H9 (cell line): ENCODE measurements at regions not wholly inside any gene's neighbourhood (a gene's known extent, or its start where the extent isn't known, plus 50 kb on each side); places are given as distances from the start of the nearest gene placed in this dataset.

Experiments
- DNase-seq: peaks from one replicate; pipeline ENCODE4 v3.0.0-alpha.2; 2017
- H2AFZ ChIP-seq: one replicate; pipeline ENCODE4 v1.6.1; 2013; ENCODE audit warnings: mild to moderate bottlenecking, low read length, control low read depth, moderate library complexity
- H2AK5ac ChIP-seq: 2 replicates; pipeline ENCODE4 v1.6.1; 2013; ENCODE audit warnings: low read length, control low read depth, mixed read lengths; ENCODE audit not compliant: insufficient read length
- H2BK120ac ChIP-seq: one replicate; pipeline ENCODE4 v1.6.1; 2013; ENCODE audit warnings: low read depth, mild to moderate bottlenecking, low read length, control low read depth, inconsistent platforms; ENCODE audit not compliant: poor library complexity, severe bottlenecking
- H2BK12ac ChIP-seq: 2 replicates; pipeline ENCODE4 v1.6.1; 2013; ENCODE audit warnings: low read length, control low read depth, mixed read lengths, low read depth; ENCODE audit not compliant: insufficient read length
- H2BK15ac ChIP-seq: 2 replicates; pipeline ENCODE4 v1.6.1; 2013; ENCODE audit warnings: low read depth, low read length, control low read depth
- H2BK20ac ChIP-seq: one replicate; pipeline ENCODE4 v1.6.1; 2013; ENCODE audit warnings: low read depth, mild to moderate bottlenecking, low read length, control low read depth, inconsistent platforms; ENCODE audit not compliant: poor library complexity, severe bottlenecking
- H2BK5ac ChIP-seq: 2 replicates; pipeline ENCODE4 v1.6.1; 2013; ENCODE audit warnings: low read length, control low read depth, mixed read lengths; ENCODE audit not compliant: insufficient read length
- H3K14ac ChIP-seq: 2 replicates; pipeline ENCODE4 v1.6.1; 2013; ENCODE audit warnings: low read length, control low read depth; ENCODE audit not compliant: insufficient read depth
- H3K18ac ChIP-seq: 2 replicates; pipeline ENCODE4 v1.6.1; 2013; ENCODE audit warnings: low read depth, mild to moderate bottlenecking, mixed read lengths, low read length, control low read depth; ENCODE audit not compliant: insufficient read length
- H3K23ac ChIP-seq: 2 replicates; pipeline ENCODE4 v1.6.1; 2013; ENCODE audit warnings: low read length, control low read depth, mixed read lengths, low read depth; ENCODE audit not compliant: insufficient read length
- H3K23me2 ChIP-seq: 2 replicates; pipeline ENCODE4 v1.6.1; 2013; ENCODE audit warnings: low read depth, mild to moderate bottlenecking, mixed read lengths, low read length, control low read depth; ENCODE audit not compliant: insufficient read length, poor library complexity, severe bottlenecking
- H3K27ac ChIP-seq: 2 replicates; pipeline ENCODE4 v1.5.1; 2013; ENCODE audit warnings: low read length, control low read depth, mixed read lengths, low read depth; ENCODE audit not compliant: insufficient read length
- H3K27me3 ChIP-seq: 2 replicates; pipeline ENCODE4 v1.6.1; 2013; ENCODE audit warnings: low read length, control low read depth, inconsistent platforms; ENCODE audit not compliant: insufficient read depth
- H3K4ac ChIP-seq: 2 replicates; pipeline ENCODE4 v1.6.1; 2013; ENCODE audit warnings: low read depth, mild to moderate bottlenecking, control low read depth, inconsistent platforms, low read length, moderate library complexity
- H3K4me1 ChIP-seq: 2 replicates; pipeline ENCODE4 v1.6.1; 2013; ENCODE audit warnings: low read length, control low read depth, inconsistent platforms; ENCODE audit not compliant: insufficient read depth
- H3K4me2 ChIP-seq: 2 replicates; pipeline ENCODE4 v1.6.1; 2013; ENCODE audit warnings: low read length, control low read depth, mixed read lengths; ENCODE audit not compliant: insufficient read length, insufficient read depth
- H3K56ac ChIP-seq: 2 replicates; pipeline ENCODE4 v1.6.1; 2013; ENCODE audit warnings: low read depth, mild to moderate bottlenecking, mixed read lengths, low read length, control low read depth; ENCODE audit not compliant: insufficient read length
- H3K79me1 ChIP-seq: 2 replicates; pipeline ENCODE4 v1.6.1; 2013; ENCODE audit warnings: low read depth, mild to moderate bottlenecking, moderate library complexity, low read length, control low read depth, inconsistent platforms; ENCODE audit not compliant: insufficient read depth, poor library complexity, severe bottlenecking
- H3K79me2 ChIP-seq: 2 replicates; pipeline ENCODE4 v1.6.1; 2013; ENCODE audit warnings: low read length, control low read depth, inconsistent platforms; ENCODE audit not compliant: insufficient read depth
- H3K9ac ChIP-seq: 2 replicates; pipeline ENCODE4 v1.6.1; 2013; ENCODE audit warnings: low read length, control low read depth, mixed read lengths; ENCODE audit not compliant: insufficient read length; ENCODE audit errors: extremely low read depth
- H3K9me3 ChIP-seq: one replicate; pipeline ENCODE4 v1.6.1; 2013; ENCODE audit warnings: low read depth, low read length, inconsistent platforms; ENCODE audit not compliant: control insufficient read depth
- H3T11ph ChIP-seq: one replicate; pipeline ENCODE4 v1.6.1; 2013; ENCODE audit warnings: mild to moderate bottlenecking, low read length, control low read depth, inconsistent platforms
- H4K20me1 ChIP-seq: one replicate; pipeline ENCODE4 v1.6.1; 2013; ENCODE audit not compliant: control insufficient read depth, insufficient read length, insufficient read depth
- H4K5ac ChIP-seq: 2 replicates; pipeline ENCODE4 v1.6.1; 2013; ENCODE audit warnings: low read depth, mild to moderate bottlenecking, mixed read lengths, low read length, control low read depth; ENCODE audit not compliant: insufficient read length
- H4K8ac ChIP-seq: replicated peaks from 2 replicates; pipeline ENCODE4 v1.6.1; 2013; ENCODE audit warnings: low read length, control low read depth, mixed read lengths, low read depth; ENCODE audit not compliant: insufficient read length
- H4K91ac ChIP-seq: 2 replicates; pipeline ENCODE4 v1.6.1; 2013; ENCODE audit warnings: low read depth, mild to moderate bottlenecking, moderate library complexity, mixed read lengths, low read length, control low read depth; ENCODE audit not compliant: insufficient read length
- H3K27ac Mint-ChIP-seq, 3 experiments: 2 replicates in 2 of 3; 3 replicates in 1 of 3; pipeline ENCODE4 v1.8.0; 2020 to 2021; ENCODE audit warnings: mixed read lengths in 3 of 3, mild to moderate bottlenecking in 1 of 3, moderate library complexity in 1 of 3
- H3K27me3 Mint-ChIP-seq: 2 replicates; pipeline ENCODE4 v1.8.0; 2021; ENCODE audit warnings: low read depth, mild to moderate bottlenecking, moderate library complexity, mixed read lengths
- H3K36me3 Mint-ChIP-seq, 3 experiments: 2 replicates in 2 of 3; 3 replicates in 1 of 3; pipeline ENCODE4 v1.8.0; 2020 to 2021; ENCODE audit warnings: low read depth in 3 of 3, mixed read lengths in 3 of 3; ENCODE audit not compliant: insufficient read depth in 1 of 3
- H3K4me1 Mint-ChIP-seq, 2 experiments: 2 replicates each; pipeline ENCODE4 v1.8.0; 2020; ENCODE audit warnings: mixed read lengths in 2 of 2
- H3K4me3 Mint-ChIP-seq, 2 experiments: 2 replicates in 1 of 2; 3 replicates in 1 of 2; pipeline ENCODE4 v1.8.0; 2020 to 2021; ENCODE audit warnings: mild to moderate bottlenecking in 2 of 2, mixed read lengths in 2 of 2, moderate library complexity in 1 of 2
- H3K9me3 Mint-ChIP-seq, 2 experiments: 2 replicates in 1 of 2; 3 replicates in 1 of 2; pipeline ENCODE4 v1.8.0; 2020; ENCODE audit warnings: mild to moderate bottlenecking in 2 of 2, mixed read lengths in 2 of 2, moderate library complexity in 1 of 2
- WGBS: extraction: QIAGEN DNeasy Blood & Tissue Kit; methylation state at CpG from one replicate; pipeline ENCODE4 v1.1.7; 2013; ENCODE audit warnings: missing lambda C conversion rate, low lambda C conversion rate, mixed read lengths; ENCODE audit not compliant: insufficient read length; ENCODE audit errors: extremely low coverage; 5-methylcytosine and 5-hydroxymethylcytosine counted together
- TF ChIP-seq, protein P1 (sequence below): fragments of 200-600 bp; sonication (generic); conservative IDR thresholded peaks from 3 replicates; pipeline ENCODE4 v1.8.0; 2021; ENCODE audit warnings: antibody characterized with exemption, mild to moderate bottlenecking

DNA sequence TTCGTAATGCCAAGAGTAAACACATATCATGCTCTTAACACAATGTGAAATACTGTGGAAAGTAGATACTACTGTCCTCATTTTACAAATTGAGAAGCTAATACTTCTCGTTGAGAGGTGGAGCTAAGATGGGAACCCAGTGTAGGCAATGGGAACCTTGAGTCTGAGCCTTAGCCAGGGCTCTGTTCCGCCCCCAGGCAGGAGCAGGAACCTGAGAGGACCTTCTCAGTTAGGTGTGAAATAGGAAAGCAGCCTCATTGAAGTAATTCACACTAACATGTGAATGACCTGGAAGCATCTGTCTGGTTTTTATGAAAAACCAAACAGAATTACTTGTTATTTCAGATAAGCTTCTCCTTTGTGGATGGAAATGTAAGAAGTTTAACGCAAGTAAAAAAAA lies 62.6 kb upstream of the RBFOX1 start:
- no peaks in the 10 kb centered on the region for H4K20me1 ChIP-seq
- peaks cover 0 to 2% (median 0%) of the 10 kb centered on the region in 3 experiments; a peak in 1 of 7 replicates for H3K36me3 Mint-ChIP-seq
- H3K9me3 ChIP-seq = no peaks in the 10 kb centered on the region
- H2BK5ac ChIP-seq = no peak overlapping the region
- DNase-seq = no peak
- H3T11ph ChIP-seq = no peak overlapping the region
- no peak overlapping the region for H4K91ac ChIP-seq
- H3K9me3 Mint-ChIP-seq = no peaks in the 10 kb centered on the region
- H3K27ac ChIP-seq = no peak overlapping the region
- H3K4me2 ChIP-seq = no peak overlapping the region
- no peaks in the 10 kb centered on the region for H3K79me2 ChIP-seq
- H4K8ac ChIP-seq = no peak overlapping the region
- H4K5ac ChIP-seq = no peak overlapping the region
- H3K4me1 ChIP-seq = no peaks in the 10 kb centered on the region
- H3K23ac ChIP-seq = no peak overlapping the region
- no peak overlapping the region for H3K4ac ChIP-seq
- no peak overlapping the region for H3K4me3 Mint-ChIP-seq
- H3K14ac ChIP-seq = no peak overlapping the region
- H3K9ac ChIP-seq = no peak overlapping the region
- H3K27me3 Mint-ChIP-seq = peaks cover 4% of the 10 kb centered on the region
- no peak overlapping the region for H2BK15ac ChIP-seq
- no peaks in the 10 kb centered on the region for H3K79me1 ChIP-seq
- no peak overlapping the region for H3K18ac ChIP-seq
- no peak overlapping the region for H2BK12ac ChIP-seq
- no peak overlapping the region for H2AFZ ChIP-seq
- no peak overlapping the region for H2AK5ac ChIP-seq
- no peak overlapping the region for H3K27ac Mint-ChIP-seq
- no CpG with 5 or more reads among the region's 4 CpGs for WGBS
- H3K23me2 ChIP-seq = no peaks in the 10 kb centered on the region
- peaks cover 3 to 4% of the 10 kb centered on the region in 2 experiments; a peak in 2 of 4 replicates for H3K4me1 Mint-ChIP-seq
- TF ChIP-seq, protein P1, sequence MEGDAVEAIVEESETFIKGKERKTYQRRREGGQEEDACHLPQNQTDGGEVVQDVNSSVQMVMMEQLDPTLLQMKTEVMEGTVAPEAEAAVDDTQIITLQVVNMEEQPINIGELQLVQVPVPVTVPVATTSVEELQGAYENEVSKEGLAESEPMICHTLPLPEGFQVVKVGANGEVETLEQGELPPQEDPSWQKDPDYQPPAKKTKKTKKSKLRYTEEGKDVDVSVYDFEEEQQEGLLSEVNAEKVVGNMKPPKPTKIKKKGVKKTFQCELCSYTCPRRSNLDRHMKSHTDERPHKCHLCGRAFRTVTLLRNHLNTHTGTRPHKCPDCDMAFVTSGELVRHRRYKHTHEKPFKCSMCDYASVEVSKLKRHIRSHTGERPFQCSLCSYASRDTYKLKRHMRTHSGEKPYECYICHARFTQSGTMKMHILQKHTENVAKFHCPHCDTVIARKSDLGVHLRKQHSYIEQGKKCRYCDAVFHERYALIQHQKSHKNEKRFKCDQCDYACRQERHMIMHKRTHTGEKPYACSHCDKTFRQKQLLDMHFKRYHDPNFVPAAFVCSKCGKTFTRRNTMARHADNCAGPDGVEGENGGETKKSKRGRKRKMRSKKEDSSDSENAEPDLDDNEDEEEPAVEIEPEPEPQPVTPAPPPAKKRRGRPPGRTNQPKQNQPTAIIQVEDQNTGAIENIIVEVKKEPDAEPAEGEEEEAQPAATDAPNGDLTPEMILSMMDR = no peak
- H3K56ac ChIP-seq = no peak overlapping the region
- H3K27me3 ChIP-seq = no peaks in the 10 kb centered on the region
- H2BK120ac ChIP-seq = no peak overlapping the region
- H2BK20ac ChIP-seq = no peak overlapping the region
